RWPE2 (cell line): ENCODE measurements at regions not wholly inside any gene's neighbourhood (a gene's known extent, or its start where the extent isn't known, plus 50 kb on each side); places are given as distances from the start of the nearest gene placed in this dataset.
"Not testable (repeated sequence)": the region's sequence is repeated elsewhere in the genome, so short reads cannot be mapped to it uniquely, and the experiment has no call there.

Experiments used
- ATAC-seq: fragments of 200-7000 bp; cut with Tn5 transposase; 3 replicates; pipeline ENCODE4 v1.9.1; 2021; ENCODE audit warnings: low read depth
- DNase-seq: peaks from one replicate; pipeline ENCODE4 v3.0.0-alpha.2; 2020; ENCODE audit warnings: low spot score
- H3K27ac ChIP-seq: fragments of 450-650 bp; 2 replicates; pipeline ENCODE4 v1.5.1; 2017; ENCODE audit warnings: mild to moderate bottlenecking; ENCODE audit not compliant: poor library complexity, severe bottlenecking
- H3K27me3 ChIP-seq: fragments of 250-450 bp; sonication (Bioruptor Pico); 2 replicates; pipeline ENCODE4 v1.5.1; 2021; ENCODE audit warnings: mild to moderate bottlenecking, moderate library complexity; ENCODE audit not compliant: insufficient read depth, poor library complexity, severe bottlenecking
- H3K36me3 ChIP-seq: fragments of 250-450 bp; sonication (Bioruptor Pico); 2 replicates; pipeline ENCODE4 v1.5.1; 2020; ENCODE audit warnings: low read depth, mild to moderate bottlenecking, moderate library complexity
- H3K4me1 ChIP-seq: fragments of 250-450 bp; sonication (Bioruptor Pico); 2 replicates; pipeline ENCODE4 v1.5.1; 2021; ENCODE audit warnings: mild to moderate bottlenecking, moderate library complexity; ENCODE audit not compliant: insufficient read depth, poor library complexity, severe bottlenecking
- H3K4me3 ChIP-seq: fragments of 250-450 bp; sonication (Bioruptor Pico); 2 replicates; pipeline ENCODE4 v1.5.1; 2021; ENCODE audit warnings: mild to moderate bottlenecking, moderate library complexity; ENCODE audit not compliant: severe bottlenecking
- H3K9me3 ChIP-seq: fragments of 250-450 bp; sonication (Bioruptor Pico); 2 replicates; pipeline ENCODE4 v1.5.1; 2021; ENCODE audit warnings: mild to moderate bottlenecking, moderate library complexity; ENCODE audit not compliant: severe bottlenecking
- CTCF ChIP-seq: fragments of 450-650 bp; IDR thresholded peaks from one replicate; pipeline ENCODE4 v1.5.1; 2017; ENCODE audit warnings: mild to moderate bottlenecking, moderate library complexity; ENCODE audit not compliant: poor library complexity, severe bottlenecking

GRCh38 chrX:121570072-121570841 lies 522.8 kb downstream of the GLUD2 start:
- no peaks in the 10 kb centered on the region for H3K36me3 ChIP-seq
- no peaks in the 10 kb centered on the region for H3K27me3 ChIP-seq
- H3K4me3 ChIP-seq, result no peak overlapping the region
- DNase-seq, result no peak
- H3K9me3 ChIP-seq, result no peaks in the 10 kb centered on the region
- ATAC-seq, result no peak
- TF ChIP-seq CTCF, result no peak
- H3K4me1 ChIP-seq, result no peaks in the 10 kb centered on the region
- no peak overlapping the region for H3K27ac ChIP-seq

- Histone ChIP-seq H3K36me3 (no peaks in the 10 kb centered on the region), H3K9me3 (no peaks in the 10 kb centered on the region), H3K4me3 (no peak overlapping the region), H3K27ac (no peak overlapping the region), H3K4me1 (no peaks in the 10 kb centered on the region), H3K27me3 (no peaks in the 10 kb centered on the region)
- DNase-seq (no peak), ATAC-seq (no peak)
- no peak for TF ChIP-seq CTCF
Measured at GRCh38 chrX:121571333-121571732, 523.9 kb downstream of the GLUD2 start.

GRCh38 chrX:121574384-121574783 lies 527.0 kb downstream of the GLUD2 start:
- H3K4me3 ChIP-seq, H3K9me3 ChIP-seq, ATAC-seq, H3K27ac ChIP-seq, DNase-seq, H3K27me3 ChIP-seq, H3K36me3 ChIP-seq, H3K4me1 ChIP-seq: not testable (repeated sequence)

- H3K4me1 ChIP-seq, result no peaks in the 10 kb centered on the region
- DNase-seq (no peak), ATAC-seq (no peak)
- TF ChIP-seq CTCF, result peak; percentile 21
- H3K27me3 ChIP-seq, result no peaks in the 10 kb centered on the region
- no peak overlapping the region for H3K27ac ChIP-seq
- H3K4me3 ChIP-seq, result no peak overlapping the region
- no peaks in the 10 kb centered on the region for H3K36me3 ChIP-seq
- H3K9me3 ChIP-seq, result no peaks in the 10 kb centered on the region
Measured at GRCh38 chrX:121579016-121579760, 531.8 kb downstream of the GLUD2 start.

GRCh38 chrX:121581885-121582284 lies 534.5 kb downstream of the GLUD2 start:
- H3K9me3 ChIP-seq, result no peaks in the 10 kb centered on the region
- H3K27ac ChIP-seq, result no peak overlapping the region
- ATAC-seq (no peak), DNase-seq (no peak)
- H3K4me1 ChIP-seq, result no peaks in the 10 kb centered on the region
- no peaks in the 10 kb centered on the region for H3K36me3 ChIP-seq
- H3K27me3 ChIP-seq, result no peaks in the 10 kb centered on the region
- no peak overlapping the region for H3K4me3 ChIP-seq
- no peak for TF ChIP-seq CTCF
